ENCODE measurements at regions not wholly inside any gene's neighbourhood (a gene's known extent, or its start where the extent isn't known, plus 50 kb on each side); places are given as distances from the start of the nearest gene placed in this dataset.

- 82 to 100% methylated on average over 3 to 4 of the region's 4 CpGs for WGBS, 2 experiments (ENCODE audit: insufficient coverage in 1 of 2, insufficient read length in 1 of 2)
- Histone ChIP-seq H3K4me1 (ENCODE audit: control insufficient read depth, insufficient read depth, low read length) (peaks cover 9% of the 10 kb centered on the region), H3K9ac (ENCODE audit: extremely low read depth, low read length, poor library complexity, severe bottlenecking) (no peak overlapping the region), H3K27ac (ENCODE audit: low read depth, low read length) (no peak overlapping the region), H3K27me3 (ENCODE audit: control insufficient read depth, insufficient read depth, low read length, poor library complexity, severe bottlenecking) (peaks cover 54% of the 10 kb centered on the region), H3K4me3 (ENCODE audit: low read length) (no peak overlapping the region), H3K36me3 (ENCODE audit: control insufficient read depth, insufficient read depth, low read length) (no peaks in the 10 kb centered on the region), H3K9me3 (ENCODE audit: control insufficient read depth, low read length) (no peaks in the 10 kb centered on the region)
- no peak overlapping the region for H3K27ac Mint-ChIP-seq
- no peaks in the 10 kb centered on the region for H3K36me3 Mint-ChIP-seq (ENCODE audit: low read depth)
- no peak overlapping the region for H3K4me3 Mint-ChIP-seq
- DNase-seq = no peak
- peaks cover 32% of the 10 kb centered on the region for H3K4me1 Mint-ChIP-seq
- peaks cover 50% of the 10 kb centered on the region for H3K27me3 Mint-ChIP-seq (ENCODE audit: insufficient read depth)
- no peak for TF ChIP-seq CTCF (conservative IDR thresholded peaks at IDR 0.05)
- H3K9me3 Mint-ChIP-seq = no peaks in the 10 kb centered on the region
Observed at GRCh38 chr16:79954921-79955705, 354.6 kb upstream of the MAF start.

GRCh38 chr16:79950932-79951719, 350.6 kb upstream of the MAF start:
- 72 to 73% methylated on average over 3 of the region's 3 CpGs for WGBS, 2 experiments (ENCODE audit: insufficient coverage in 1 of 2, insufficient read length in 1 of 2)
- Mint-ChIP-seq H3K27ac (no peak overlapping the region), H3K4me3 (no peak overlapping the region), H3K9me3 (no peaks in the 10 kb centered on the region), H3K36me3 (ENCODE audit: low read depth) (no peaks in the 10 kb centered on the region), H3K27me3 (ENCODE audit: insufficient read depth) (peaks cover 33% of the 10 kb centered on the region), H3K4me1 (peaks cover 12% of the 10 kb centered on the region)
- Histone ChIP-seq H3K27ac (ENCODE audit: low read depth, low read length) (no peak overlapping the region), H3K9me3 (ENCODE audit: control insufficient read depth, low read length) (no peaks in the 10 kb centered on the region), H3K27me3 (ENCODE audit: control insufficient read depth, insufficient read depth, low read length, poor library complexity, severe bottlenecking) (peaks cover 41% of the 10 kb centered on the region), H3K9ac (ENCODE audit: extremely low read depth, low read length, poor library complexity, severe bottlenecking) (no peak overlapping the region), H3K4me1 (ENCODE audit: control insufficient read depth, insufficient read depth, low read length) (peaks cover 7% of the 10 kb centered on the region), H3K4me3 (ENCODE audit: low read length) (peak overlapping the region; percentile 14), H3K36me3 (ENCODE audit: control insufficient read depth, insufficient read depth, low read length) (no peaks in the 10 kb centered on the region)
- no peak for DNase-seq
- no peak for TF ChIP-seq CTCF (conservative IDR thresholded peaks at IDR 0.05)

- Mint-ChIP-seq H3K27me3 (ENCODE audit: insufficient read depth) (peaks cover 31% of the 10 kb centered on the region), H3K36me3 (ENCODE audit: low read depth) (no peaks in the 10 kb centered on the region), H3K4me3 (no peak overlapping the region), H3K4me1 (peaks cover 12% of the 10 kb centered on the region), H3K9me3 (no peaks in the 10 kb centered on the region), H3K27ac (no peak overlapping the region)
- TF ChIP-seq CTCF (conservative IDR thresholded peaks at IDR 0.05) = no peak
- Histone ChIP-seq H3K27ac (ENCODE audit: low read depth, low read length) (no peak overlapping the region), H3K36me3 (ENCODE audit: control insufficient read depth, insufficient read depth, low read length) (no peaks in the 10 kb centered on the region), H3K4me1 (ENCODE audit: control insufficient read depth, insufficient read depth, low read length) (peaks cover 7% of the 10 kb centered on the region), H3K9ac (ENCODE audit: extremely low read depth, low read length, poor library complexity, severe bottlenecking) (no peak overlapping the region), H3K9me3 (ENCODE audit: control insufficient read depth, low read length) (no peaks in the 10 kb centered on the region), H3K27me3 (ENCODE audit: control insufficient read depth, insufficient read depth, low read length, poor library complexity, severe bottlenecking) (peaks cover 32% of the 10 kb centered on the region), H3K4me3 (ENCODE audit: low read length) (no peak overlapping the region)
- DNase-seq = no peak
- 100% methylated on average over 1 of the region's 1 CpG; no CpG with 5 or more reads in 1 of the 2 experiments for WGBS, 2 experiments (ENCODE audit: insufficient coverage in 1 of 2, insufficient read length in 1 of 2)
Observed at GRCh38 chr16:79949417-79949816, 348.9 kb upstream of the MAF start.
